ENCODE measurements at regions not wholly inside any gene's neighbourhood (a gene's known extent, or its start where the extent isn't known, plus 50 kb on each side); places are given as distances from the start of the nearest gene placed in this dataset.
A peak's percentile ranks its signal among the peaks of the same experiment; 100 is the strongest.

- DNase-seq: no peak
These were observed 53.4 kb upstream of the NAV3 start for GRCh38 chr12:77777274-77777673.

GRCh38 chr12:77774761-77775160 is 55.9 kb upstream of the NAV3 start:
- DNase-seq: no peak

- DNase-seq: peak; percentile 44
These were observed 57.9 kb upstream of the NAV3 start for GRCh38 chr12:77772676-77773298.

- DNase-seq: no peak
These were observed 62.1 kb upstream of the NAV3 start for GRCh38 chr12:77768558-77768957.

GRCh38 chr12:77767756-77768343 is 62.8 kb upstream of the NAV3 start:
- DNase-seq: no peak

GRCh38 chr12:77767335-77767734 is 63.4 kb upstream of the NAV3 start:
- no peak for DNase-seq

GRCh38 chr12:77766224-77766623 is 64.5 kb upstream of the NAV3 start:
- no peak for DNase-seq

- DNase-seq: no peak
These were observed 69.4 kb upstream of the NAV3 start for GRCh38 chr12:77761286-77761685.

GRCh38 chr12:77760271-77761025 is 70.2 kb upstream of the NAV3 start:
- no peak for DNase-seq

- no peak for DNase-seq
These were observed 76.6 kb upstream of the NAV3 start for GRCh38 chr12:77754086-77754485.

GRCh38 chr12:77751939-77752338 is 78.8 kb upstream of the NAV3 start:
- no peak for DNase-seq

- no peak for DNase-seq
These were observed 84.6 kb upstream of the NAV3 start for GRCh38 chr12:77746096-77746495.

- DNase-seq: no peak
These were observed 85.1 kb upstream of the NAV3 start for GRCh38 chr12:77745624-77746023.

GRCh38 chr12:77742631-77743030 is 88.1 kb upstream of the NAV3 start:
- no peak for DNase-seq

- DNase-seq: no peak
These were observed 88.6 kb upstream of the NAV3 start for GRCh38 chr12:77741974-77742517.

- no peak for DNase-seq
These were observed 94.3 kb upstream of the NAV3 start for GRCh38 chr12:77736219-77736965.

GRCh38 chr12:77734214-77734883 is 96.3 kb upstream of the NAV3 start:
- no peak for DNase-seq

- DNase-seq: no peak
These were observed 102.7 kb upstream of the NAV3 start for GRCh38 chr12:77728018-77728417.

GRCh38 chr12:77727442-77728001 is 103.2 kb upstream of the NAV3 start:
- no peak for DNase-seq

- DNase-seq: no peak
These were observed 105.1 kb upstream of the NAV3 start for GRCh38 chr12:77725611-77726010.

GRCh38 chr12:77724367-77724957 is 106.2 kb upstream of the NAV3 start:
- no peak for DNase-seq

- DNase-seq: no peak
These were observed 107.4 kb upstream of the NAV3 start for GRCh38 chr12:77723308-77723707.
